Vagina (tissue), 2 donors: ENCODE measurements at regions not wholly inside any gene's neighbourhood (a gene's known extent, or its start where the extent isn't known, plus 50 kb on each side); places are given as distances from the start of the nearest gene placed in this dataset.

ENCODE experiments used
- DNase-seq, 2 donors: peaks; one replicate each; pipeline ENCODE4 v3.0.0-alpha.2; 2017; ENCODE audit errors: extremely low spot score in 2 of 2
- H3K27ac ChIP-seq: fragments of 200-600 bp; sonication (generic); one replicate; pipeline ENCODE4 v1.5.1; 2019
- H3K27me3 ChIP-seq: fragments of 200-600 bp; sonication (generic); one replicate; pipeline ENCODE4 v1.5.1; 2019
- H3K36me3 ChIP-seq, 2 donors: fragments of 200-600 bp; sonication (generic); one replicate each; pipeline ENCODE4 v1.5.1; 2017 to 2019
- H3K4me1 ChIP-seq: fragments of 200-600 bp; sonication (generic); one replicate; pipeline ENCODE4 v1.5.1; 2019
- H3K4me3 ChIP-seq, 2 donors: fragments of 200-600 bp; sonication (generic); 1 replicate in 1 of 2; 2 replicates in 1 of 2; pipeline ENCODE4 v1.5.1; 2016 to 2019
- H3K9me3 ChIP-seq: fragments of 200-600 bp; sonication (generic); one replicate; pipeline ENCODE4 v1.5.1; 2019
- POLR2A ChIP-seq, 2 donors: fragments of 450-650 bp; IDR thresholded peaks; one replicate each; pipeline ENCODE4 v1.6.1; 2017; ENCODE audit warnings: antibody characterized with exemption in 2 of 2, mild to moderate bottlenecking in 2 of 2, moderate library complexity in 2 of 2
- POLR2AphosphoS5 ChIP-seq, 2 donors: sonication (generic); formaldehyde crosslinking; IDR thresholded peaks; one replicate each; pipeline ENCODE4 v1.9.0; 2017; ENCODE audit warnings: antibody characterized with exemption in 2 of 2, mild to moderate bottlenecking in 2 of 2, low read depth in 1 of 2; ENCODE audit not compliant: insufficient read depth in 1 of 2
- intact Hi-C: fragments of 100-400 bp; cut with DNase I; formaldehyde crosslinking; loops from one replicate; pipeline ENCODE4 v1.15.1; 2023
- TF ChIP-seq, protein P1 (sequence below), 3 experiments: fragments of 450-650 bp in 2 of 3; fragments of 200-600 bp in 1 of 3; sonication (generic) in 1 of 3; IDR thresholded peaks; one replicate each; pipeline ENCODE4 v1.5.1; 2017 to 2019; ENCODE audit warnings: antibody characterized with exemption in 3 of 3, mild to moderate bottlenecking in 2 of 3, moderate library complexity in 2 of 3

GRCh38 chr1:221069178-221069903 is 190.1 kb downstream of the HLX start:
- H3K36me3 ChIP-seq: no peaks in the 10 kb centered on the region
- no peaks in the 10 kb centered on the region for H3K9me3 ChIP-seq
- H3K4me3 ChIP-seq: no peak overlapping the region
- no peaks in the 10 kb centered on the region for H3K27me3 ChIP-seq
- no peak for TF ChIP-seq POLR2A (IDR thresholded peaks at IDR 0.05)
- TF ChIP-seq POLR2AphosphoS5 (IDR thresholded peaks at IDR 0.05; ENCODE audit: insufficient read depth in 1 of 2, low read depth in 1 of 2): no peak
- TF ChIP-seq, protein P1, sequence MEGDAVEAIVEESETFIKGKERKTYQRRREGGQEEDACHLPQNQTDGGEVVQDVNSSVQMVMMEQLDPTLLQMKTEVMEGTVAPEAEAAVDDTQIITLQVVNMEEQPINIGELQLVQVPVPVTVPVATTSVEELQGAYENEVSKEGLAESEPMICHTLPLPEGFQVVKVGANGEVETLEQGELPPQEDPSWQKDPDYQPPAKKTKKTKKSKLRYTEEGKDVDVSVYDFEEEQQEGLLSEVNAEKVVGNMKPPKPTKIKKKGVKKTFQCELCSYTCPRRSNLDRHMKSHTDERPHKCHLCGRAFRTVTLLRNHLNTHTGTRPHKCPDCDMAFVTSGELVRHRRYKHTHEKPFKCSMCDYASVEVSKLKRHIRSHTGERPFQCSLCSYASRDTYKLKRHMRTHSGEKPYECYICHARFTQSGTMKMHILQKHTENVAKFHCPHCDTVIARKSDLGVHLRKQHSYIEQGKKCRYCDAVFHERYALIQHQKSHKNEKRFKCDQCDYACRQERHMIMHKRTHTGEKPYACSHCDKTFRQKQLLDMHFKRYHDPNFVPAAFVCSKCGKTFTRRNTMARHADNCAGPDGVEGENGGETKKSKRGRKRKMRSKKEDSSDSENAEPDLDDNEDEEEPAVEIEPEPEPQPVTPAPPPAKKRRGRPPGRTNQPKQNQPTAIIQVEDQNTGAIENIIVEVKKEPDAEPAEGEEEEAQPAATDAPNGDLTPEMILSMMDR (IDR thresholded peaks at IDR 0.05): no peak
- DNase-seq: no peak
- intact Hi-C loops: no loop called here
- no peaks in the 10 kb centered on the region for H3K4me1 ChIP-seq
- no peak overlapping the region for H3K27ac ChIP-seq

DNA sequence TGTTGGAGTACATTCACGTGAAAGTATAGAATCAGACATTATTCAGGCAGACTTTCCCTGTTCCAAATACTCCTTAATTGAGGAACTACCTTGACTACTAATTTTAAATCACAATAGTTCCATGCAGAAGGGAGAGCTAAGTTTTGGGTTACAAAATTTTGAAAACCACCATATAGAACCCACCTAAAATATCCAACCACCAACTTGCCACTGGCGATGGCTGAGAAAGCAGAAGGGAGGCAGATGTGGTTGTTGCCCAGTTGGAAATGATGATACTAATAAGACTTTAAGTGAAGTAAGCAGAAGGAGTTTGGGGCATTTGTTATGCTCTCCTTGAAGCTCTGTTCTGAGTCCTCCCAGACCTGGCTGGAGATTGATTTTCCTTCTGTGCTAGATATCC is 190.7 kb downstream of the HLX start:
- Histone ChIP-seq H3K27me3 (no peaks in the 10 kb centered on the region), H3K4me3 (no peak overlapping the region), H3K4me1 (no peaks in the 10 kb centered on the region), H3K9me3 (no peaks in the 10 kb centered on the region), H3K36me3 (no peaks in the 10 kb centered on the region), H3K27ac (no peak overlapping the region)
- DNase-seq: no peak
- intact Hi-C loops: no loop called here
- TF ChIP-seq POLR2AphosphoS5 (IDR thresholded peaks at IDR 0.05; ENCODE audit: insufficient read depth in 1 of 2, low read depth in 1 of 2) (no peak), POLR2A (IDR thresholded peaks at IDR 0.05) (no peak)
- TF ChIP-seq, protein P1 (IDR thresholded peaks at IDR 0.05): no peak

DNA sequence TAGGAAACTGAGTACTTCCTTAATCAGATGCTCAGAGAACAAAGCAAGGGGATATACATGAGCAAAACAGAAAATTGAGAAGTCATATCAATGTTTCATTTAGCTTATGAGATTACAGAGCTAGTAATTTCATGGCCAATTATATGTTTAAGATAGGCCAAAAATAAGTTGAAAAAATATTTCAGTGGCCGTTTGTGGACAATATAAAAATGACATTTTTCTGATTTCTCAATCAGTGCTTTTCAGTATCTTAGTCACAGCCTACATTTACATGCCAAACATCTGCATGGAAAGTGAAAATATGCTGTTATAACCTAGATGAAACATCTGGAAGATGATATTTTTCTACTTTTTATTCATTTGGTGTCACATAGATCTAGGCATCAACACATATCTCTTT is 192.5 kb downstream of the HLX start:
- intact Hi-C loops: no loop called here

GRCh38 chr1:221072214-221072613 is 193.0 kb downstream of the HLX start:
- H3K27ac ChIP-seq: no peak overlapping the region
- H3K9me3 ChIP-seq: no peaks in the 10 kb centered on the region
- H3K27me3 ChIP-seq: no peaks in the 10 kb centered on the region
- H3K36me3 ChIP-seq: no peaks in the 10 kb centered on the region
- TF ChIP-seq, protein P1 (IDR thresholded peaks at IDR 0.05): no peak
- H3K4me3 ChIP-seq: no peak overlapping the region
- no peak for DNase-seq
- no peaks in the 10 kb centered on the region for H3K4me1 ChIP-seq
- intact Hi-C loops: no loop called here

More for the DNA sequence above, 192.5 kb downstream of the HLX start:
- Histone ChIP-seq H3K9me3 (no peaks in the 10 kb centered on the region), H3K27ac (no peak overlapping the region), H3K4me3 (no peak overlapping the region), H3K27me3 (no peaks in the 10 kb centered on the region), H3K4me1 (no peaks in the 10 kb centered on the region), H3K36me3 (no peaks in the 10 kb centered on the region)
- DNase-seq: no peak
- no peak for TF ChIP-seq POLR2A (IDR thresholded peaks at IDR 0.05)
- TF ChIP-seq, protein P1 (IDR thresholded peaks at IDR 0.05): no peak
- no peak for TF ChIP-seq POLR2AphosphoS5 (IDR thresholded peaks at IDR 0.05; ENCODE audit: insufficient read depth in 1 of 2, low read depth in 1 of 2)

DNA sequence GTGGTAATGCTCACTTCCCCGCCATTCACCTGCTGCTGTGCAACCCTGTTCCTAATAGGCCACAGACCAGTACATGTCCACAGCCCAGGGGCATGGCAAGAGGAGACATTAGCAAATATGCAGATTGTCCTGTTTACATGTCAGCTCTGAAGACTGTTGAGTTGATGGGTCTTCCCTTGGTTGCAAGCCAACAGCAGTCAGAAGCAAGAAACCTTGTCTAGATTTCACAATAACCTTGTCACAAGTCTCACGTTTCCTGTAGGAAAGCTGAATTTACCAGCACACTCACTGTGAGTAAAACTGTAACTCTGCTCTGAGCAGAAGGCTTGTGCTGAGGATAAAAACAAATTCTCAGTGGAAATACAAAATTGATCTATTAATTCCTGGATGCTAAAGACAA is 195.1 kb downstream of the HLX start:
- no peaks in the 10 kb centered on the region for H3K27me3 ChIP-seq
- H3K9me3 ChIP-seq: no peaks in the 10 kb centered on the region
- H3K4me1 ChIP-seq: no peaks in the 10 kb centered on the region
- intact Hi-C loops: no loop called here
- H3K36me3 ChIP-seq: no peaks in the 10 kb centered on the region
- no peak overlapping the region for H3K4me3 ChIP-seq
- no peak for DNase-seq
- H3K27ac ChIP-seq: no peak overlapping the region
- TF ChIP-seq POLR2AphosphoS5 (IDR thresholded peaks at IDR 0.05; ENCODE audit: insufficient read depth in 1 of 2, low read depth in 1 of 2) (no peak), POLR2A (IDR thresholded peaks at IDR 0.05) (no peak)
- TF ChIP-seq, protein P1 (IDR thresholded peaks at IDR 0.05): no peak
